WTC11 (cell line): ENCODE measurements at regions not wholly inside any gene's neighbourhood (a gene's known extent, or its start where the extent isn't known, plus 50 kb on each side); places are given as distances from the start of the nearest gene placed in this dataset.

Experiments
- ATAC-seq: fragments of 200-7000 bp; cut with Tn5 transposase; 2 replicates; pipeline ENCODE4 v1.10.0; 2021; ENCODE audit warnings: mild to moderate bottlenecking, moderate library complexity
- CTCF ChIA-PET: fragments of 300-600 bp; sonication (Branson Sonifier 250); formaldehyde crosslinking; loops from one replicate; lab custom pipeline; 2021; ENCODE audit warnings: antibody characterized with exemption; lab: Charles Lee
- POLR2A ChIA-PET: fragments of 350-600 bp; sonication (Branson Sonifier 250); formaldehyde crosslinking; loops from one replicate; lab custom pipeline; 2021; ENCODE audit warnings: antibody characterized with exemption; lab: Charles Lee
- DNase-seq: peaks from one replicate; pipeline ENCODE4 v3.0.0; 2021; ENCODE audit warnings: low spot score
- H3K27ac Mint-ChIP-seq: 2 replicates; pipeline ENCODE4 v1.8.0; 2021; ENCODE audit warnings: mixed read lengths
- H3K27me3 Mint-ChIP-seq: 2 replicates; pipeline ENCODE4 v1.8.0; 2021; ENCODE audit warnings: low read depth, mild to moderate bottlenecking, moderate library complexity, mixed read lengths
- H3K36me3 Mint-ChIP-seq: 2 replicates; pipeline ENCODE4 v1.8.0; 2021; ENCODE audit warnings: mixed read lengths
- H3K4me1 Mint-ChIP-seq: 2 replicates; pipeline ENCODE4 v1.8.0; 2022; ENCODE audit warnings: mixed read lengths
- H3K4me3 Mint-ChIP-seq: 2 replicates; pipeline ENCODE4 v1.8.0; 2021; ENCODE audit warnings: mild to moderate bottlenecking, moderate library complexity, mixed read lengths
- H3K9me3 Mint-ChIP-seq: 2 replicates; pipeline ENCODE4 v1.8.0; 2021; ENCODE audit warnings: mixed read lengths
- CTCF ChIP-seq: fragments of 200-600 bp; IDR thresholded peaks from 2 replicates; pipeline ENCODE4 v1.8.0; 2022; ENCODE audit warnings: antibody characterized with exemption
- E2F1 ChIP-seq: sonication (generic); formaldehyde crosslinking; IDR thresholded peaks from 2 replicates; pipeline ENCODE4 v1.8.0; 2022; ENCODE audit warnings: mild to moderate bottlenecking, missing genetic modification reagents
- FOXJ3 ChIP-seq: sonication (generic); formaldehyde crosslinking; IDR thresholded peaks from 2 replicates; pipeline ENCODE4 v1.9.0; 2021; ENCODE audit warnings: missing genetic modification reagents, mild to moderate bottlenecking, borderline replicate concordance
- FOXK1 ChIP-seq: sonication (generic); formaldehyde crosslinking; IDR thresholded peaks from 2 replicates; pipeline ENCODE4 v1.8.0; 2022; ENCODE audit warnings: mild to moderate bottlenecking, moderate library complexity, missing genetic modification reagents
- KAT7 ChIP-seq: sonication (generic); formaldehyde crosslinking; IDR thresholded peaks from 2 replicates; pipeline ENCODE4 v1.8.1; 2023; ENCODE audit warnings: missing genetic modification reagents, mild to moderate bottlenecking, borderline replicate concordance
- MLX ChIP-seq: sonication (generic); formaldehyde crosslinking; IDR thresholded peaks from 2 replicates; pipeline ENCODE4 v1.8.1; 2023; ENCODE audit warnings: mild to moderate bottlenecking, missing genetic modification reagents, moderate library complexity
- MYBL2 ChIP-seq: sonication (generic); formaldehyde crosslinking; IDR thresholded peaks from 2 replicates; pipeline ENCODE4 v1.8.1; 2023; ENCODE audit warnings: mild to moderate bottlenecking, moderate library complexity, missing genetic modification reagents
- NFATC4 ChIP-seq: fragments of 250-450 bp; sonication (Bioruptor Pico); IDR thresholded peaks from 2 replicates; pipeline ENCODE4 v1.9.0; 2021; ENCODE audit warnings: mild to moderate bottlenecking
- NFE2L1 ChIP-seq: sonication (generic); formaldehyde crosslinking; IDR thresholded peaks from 2 replicates; pipeline ENCODE4 v1.8.1; 2023; ENCODE audit warnings: missing genetic modification reagents
- OVOL2 ChIP-seq: fragments of 250-450 bp; sonication (Bioruptor Pico); IDR thresholded peaks from 2 replicates; pipeline ENCODE4 v1.9.0; 2021; ENCODE audit warnings: mild to moderate bottlenecking, borderline replicate concordance
- PRDM15 ChIP-seq: sonication (generic); formaldehyde crosslinking; IDR thresholded peaks from 2 replicates; pipeline ENCODE4 v1.8.0; 2022; ENCODE audit warnings: missing genetic modification reagents
- SOX15 ChIP-seq: fragments of 250-450 bp; sonication (Bioruptor Pico); IDR thresholded peaks from 2 replicates; pipeline ENCODE4 v1.9.0; 2021; ENCODE audit warnings: mild to moderate bottlenecking
- STAT6 ChIP-seq: sonication (generic); formaldehyde crosslinking; conservative IDR thresholded peaks from 2 replicates; pipeline ENCODE4 v1.8.1; 2023; ENCODE audit warnings: mild to moderate bottlenecking, low read depth, missing genetic modification reagents, moderate library complexity
- TCF7 ChIP-seq: sonication (generic); formaldehyde crosslinking; IDR thresholded peaks from 2 replicates; pipeline ENCODE4 v1.8.0; 2022; ENCODE audit warnings: mild to moderate bottlenecking, low read depth, missing genetic modification reagents, moderate library complexity
- USF2 ChIP-seq: sonication (generic); formaldehyde crosslinking; IDR thresholded peaks from 2 replicates; pipeline ENCODE4 v1.8.1; 2023; ENCODE audit warnings: mild to moderate bottlenecking, missing genetic modification reagents, moderate library complexity
- ZBTB21 ChIP-seq: sonication (generic); formaldehyde crosslinking; IDR thresholded peaks from 2 replicates; pipeline ENCODE4 v1.8.1; 2023; ENCODE audit warnings: mild to moderate bottlenecking, missing genetic modification reagents, borderline replicate concordance
- ZMAT4 ChIP-seq: fragments of 250-450 bp; sonication (Bioruptor Pico); IDR thresholded peaks from 2 replicates; pipeline ENCODE4 v1.9.0; 2021; ENCODE audit warnings: mild to moderate bottlenecking
- ZSCAN18 ChIP-seq: fragments of 250-450 bp; sonication (Bioruptor Pico); IDR thresholded peaks from 2 replicates; pipeline ENCODE4 v2.1.2; 2022; ENCODE audit warnings: mild to moderate bottlenecking, moderate library complexity

- ChIA-PET CTCF (no interaction called here), POLR2A (no interaction called here)
- Mint-ChIP-seq H3K4me1 (peaks cover 3% of the 10 kb centered on the region; the same call in 1 of the 2 replicates), H3K36me3 (no peaks in the 10 kb centered on the region), H3K4me3 (no peak overlapping the region), H3K9me3 (no peaks in the 10 kb centered on the region), H3K27me3 (no peaks in the 10 kb centered on the region), H3K27ac (no peak overlapping the region)
- TF ChIP-seq PRDM15 (CRISPR knock-in tag) (no peak), USF2 (CRISPR knock-in tag) (no peak), FOXJ3 (CRISPR knock-in tag) (no peak), MYBL2 (no peak), KAT7 (CRISPR knock-in tag) (no peak), NFATC4 (no peak), SOX15 (CRISPR knock-in tag) (no peak), E2F1 (CRISPR knock-in tag) (no peak), STAT6 (CRISPR knock-in tag) (no peak), MLX (no peak), CTCF (no peak), NFE2L1 (CRISPR knock-in tag) (no peak), ZSCAN18 (no peak), FOXK1 (no peak), TCF7 (CRISPR knock-in tag) (no peak), OVOL2 (no peak), ZMAT4 (CRISPR knock-in tag) (no peak), ZBTB21 (CRISPR knock-in tag) (no peak)
- ATAC-seq: no peak
- no peak for DNase-seq
These were observed 164.3 kb upstream of the MAMLD1 start for GRCh38 chrX:150198776-150199175.
